Endothelial cell of umbilical vein (primary cell): ENCODE measurements at regions not wholly inside any gene's neighbourhood (a gene's known extent, or its start where the extent isn't known, plus 50 kb on each side); places are given as distances from the start of the nearest gene placed in this dataset.

ENCODE experiments used
- BruUV-seq: library from RNA; stranded (reverse); fragments of 400-500 nt; replicated peaks from 2 replicates; lab custom pipeline; 2021; lab: Mats Ljungman, UMichigan
- CTCF ChIA-PET: fragments of 300-600, 350-600 bp; sonication (Branson Sonifier 250); formaldehyde crosslinking; loops from one replicate; lab custom pipeline; 2021; ENCODE audit warnings: antibody characterized with exemption, inconsistent platforms; lab: Charles Lee
- POLR2A ChIA-PET: fragments of 300-600, 350-600 bp; sonication (Branson Sonifier 250); formaldehyde crosslinking; loops from one replicate; lab custom pipeline; 2021; ENCODE audit warnings: antibody characterized with exemption, inconsistent platforms; lab: Charles Lee
- DNase-seq: peaks from one replicate; pipeline ENCODE4 v3.0.0-alpha.2; 2011; ENCODE audit warnings: low read depth, low spot score
- FAIRE-seq: peaks from 2 replicates; lab custom pipeline; 2011; peaks lifted over from hg19 to GRCh38; lab: Jason Lieb, UNC
- H2AFZ ChIP-seq: 2 replicates; pipeline ENCODE4 v1.6.0; 2012; ENCODE audit warnings: low read depth, low read length, control low read depth, inconsistent platforms
- H3K27ac ChIP-seq: 2 replicates; pipeline ENCODE4 v1.5.1; 2011; ENCODE audit warnings: low read depth, mild to moderate bottlenecking, control low read depth, low read length, moderate library complexity; ENCODE audit not compliant: insufficient read depth
- H3K27me3 ChIP-seq, 2 experiments: 2 replicates each; pipeline versions ENCODE4 v1.6.0 to v1.6.1; 2011; ENCODE audit warnings: low read length in 2 of 2, mixed read lengths in 1 of 2; ENCODE audit not compliant: control insufficient read depth in 2 of 2, insufficient read depth in 2 of 2
- H3K36me3 ChIP-seq, 2 experiments: 2 replicates in 1 of 2; 3 replicates in 1 of 2; pipeline ENCODE4 v1.5.1; 2011; ENCODE audit warnings: low read length in 2 of 2, mild to moderate bottlenecking in 1 of 2, moderate library complexity in 1 of 2; ENCODE audit not compliant: control insufficient read depth in 2 of 2, insufficient read depth in 2 of 2; ENCODE audit errors: extremely low read depth in 1 of 2
- H3K4me1 ChIP-seq: 3 replicates; pipeline ENCODE4 v1.5.1; 2011; ENCODE audit warnings: mild to moderate bottlenecking, low read length; ENCODE audit not compliant: control insufficient read depth, insufficient read depth; ENCODE audit errors: extremely low read depth
- H3K4me2 ChIP-seq: 2 replicates; pipeline ENCODE4 v1.6.1; 2011; ENCODE audit warnings: low read length, control low read depth, mixed read lengths; ENCODE audit not compliant: insufficient read depth
- H3K4me3 ChIP-seq, 3 experiments: fragments of 200-600 bp in 1 of 3; sonication (generic), shearing (Covaris generic) in 1 of 3; replicated peaks in 1 of 3; 2 replicates each; pipeline ENCODE4 v1.5.1; 2011 to 2016; ENCODE audit warnings: control low read depth in 3 of 3, low read length in 3 of 3, mild to moderate bottlenecking in 2 of 3, inconsistent platforms in 1 of 3, low read depth in 1 of 3, moderate library complexity in 1 of 3; ENCODE audit not compliant: insufficient read depth in 1 of 3
- H3K79me2 ChIP-seq: 2 replicates; pipeline ENCODE4 v1.6.0; 2012; ENCODE audit warnings: low read length, inconsistent platforms; ENCODE audit not compliant: control insufficient read depth, insufficient read depth
- H3K9ac ChIP-seq: replicated peaks from 2 replicates; pipeline ENCODE3; 2011; ENCODE audit warnings: low read length, control low read depth; ENCODE audit not compliant: insufficient read depth; ENCODE audit errors: extremely low read depth
- H3K9me1 ChIP-seq: replicated peaks from 3 replicates; pipeline ENCODE4 v1.6.0; 2011; ENCODE audit warnings: mild to moderate bottlenecking, low read length; ENCODE audit not compliant: control insufficient read depth, insufficient read depth; ENCODE audit errors: extremely low read depth
- H3K9me3 ChIP-seq: replicated peaks from 2 replicates; pipeline ENCODE4 v1.5.1; 2012; ENCODE audit warnings: low read length, inconsistent platforms; ENCODE audit not compliant: control insufficient read depth, insufficient read depth
- H4K20me1 ChIP-seq: replicated peaks from 2 replicates; pipeline ENCODE3; 2011; ENCODE audit warnings: mild to moderate bottlenecking, low read length; ENCODE audit not compliant: control insufficient read depth, insufficient read depth; ENCODE audit errors: extremely low read depth
- EZH2 ChIP-seq: IDR thresholded peaks from 2 replicates; pipeline ENCODE4 v1.6.1; 2012; ENCODE audit warnings: borderline replicate concordance, low read depth, mild to moderate bottlenecking, moderate library complexity, low read length, inconsistent platforms; ENCODE audit not compliant: severe bottlenecking
- FOS ChIP-seq: IDR thresholded peaks from 2 replicates; pipeline ENCODE4 v1.6.1; 2011; ENCODE audit warnings: mild to moderate bottlenecking, low read length, moderate library complexity, borderline replicate concordance; ENCODE audit not compliant: insufficient read depth
- GATA2 ChIP-seq: IDR thresholded peaks from 2 replicates; pipeline ENCODE4 v1.7.0; 2011; ENCODE audit warnings: low read depth, mild to moderate bottlenecking, moderate library complexity, mixed read lengths, low read length; ENCODE audit not compliant: insufficient read length, insufficient read depth
- JUN ChIP-seq: IDR thresholded peaks from 2 replicates; pipeline ENCODE4 v1.6.1; 2011; ENCODE audit warnings: borderline replicate concordance, low read depth; ENCODE audit not compliant: insufficient read length, insufficient read depth
- MYC ChIP-seq: IDR thresholded peaks from one replicate; pipeline ENCODE4 v1.6.1; 2011; ENCODE audit warnings: mild to moderate bottlenecking, low read depth, low read length
- POLR2A ChIP-seq: IDR thresholded peaks from 2 replicates; pipeline ENCODE4 v1.6.1; 2012; ENCODE audit warnings: low read depth, mild to moderate bottlenecking, control low read depth, low read length
- POLR2AphosphoS5 ChIP-seq: IDR thresholded peaks from 2 replicates; pipeline ENCODE4 v1.6.1; 2012; ENCODE audit warnings: low read depth, mild to moderate bottlenecking, control low read depth, low read length, moderate library complexity; ENCODE audit not compliant: insufficient read depth
- dilution Hi-C: fragments of 300-500 bp; cut with MboI; formaldehyde crosslinking; loops from one replicate; pipeline ENCODE4 v1.15.0; 2019; ENCODE audit warnings: low sequenced_read_pairs; ENCODE audit not compliant: extremely low pct_ligation_motif_present
- intact Hi-C: fragments of 100-400 bp; cut with micrococcal nuclease; formaldehyde crosslinking; loops from one replicate; pipeline ENCODE4 v1.10.0; 2022
- TF ChIP-seq, protein P1 (sequence below): IDR thresholded peaks from 2 replicates; pipeline ENCODE4 v1.6.1; 2011; ENCODE audit not compliant: insufficient read depth, insufficient read length
- TF ChIP-seq, protein P2 (sequence below), 2 donors: IDR thresholded peaks; 1 replicate in 1 of 2; 2 replicates in 1 of 2; pipeline ENCODE4 v1.5.1; 2011; ENCODE audit warnings: low read length in 2 of 2, mild to moderate bottlenecking in 2 of 2, moderate library complexity in 2 of 2, control low read depth in 1 of 2, inconsistent platforms in 1 of 2, low read depth in 1 of 2; ENCODE audit not compliant: insufficient read depth in 1 of 2; ENCODE audit errors: extremely low read depth in 1 of 2

DNA sequence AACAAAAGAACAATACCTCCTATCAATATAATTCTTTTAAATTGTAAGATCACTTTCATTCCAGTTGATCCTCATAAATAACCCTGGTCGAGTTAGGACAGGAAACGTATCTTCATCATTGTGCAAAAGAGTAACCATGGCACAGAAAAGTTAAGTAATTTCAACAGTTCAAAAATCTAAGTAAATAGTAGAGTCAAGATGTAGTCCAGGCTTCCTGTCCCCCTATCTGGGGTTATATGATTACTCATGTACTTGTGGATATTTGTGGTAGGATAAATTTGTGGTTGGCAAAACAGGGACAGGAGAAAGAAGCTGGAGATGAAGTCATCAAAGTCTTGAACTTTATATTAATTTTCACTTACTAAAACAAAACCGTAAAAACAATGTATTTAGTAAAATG is 772.6 kb downstream of the TSN start:
- H3K4me3 ChIP-seq = no peak overlapping the region
- H3K9me3 ChIP-seq = peaks cover 9% of the 10 kb centered on the region
- ChIA-PET CTCF (no interaction called here), POLR2A (no interaction called here)
- H3K27ac ChIP-seq = no peak overlapping the region
- H3K4me2 ChIP-seq = no peak overlapping the region
- H3K9ac ChIP-seq = no peak overlapping the region
- H4K20me1 ChIP-seq = no peaks in the 10 kb centered on the region
- no peaks in the 10 kb centered on the region for H3K4me1 ChIP-seq
- TF ChIP-seq JUN = no peak
- no peak for TF ChIP-seq MYC
- TF ChIP-seq POLR2A = no peak
- TF ChIP-seq GATA2 = no peak
- TF ChIP-seq, protein P1, sequence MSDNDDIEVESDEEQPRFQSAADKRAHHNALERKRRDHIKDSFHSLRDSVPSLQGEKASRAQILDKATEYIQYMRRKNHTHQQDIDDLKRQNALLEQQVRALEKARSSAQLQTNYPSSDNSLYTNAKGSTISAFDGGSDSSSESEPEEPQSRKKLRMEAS = no peak
- TF ChIP-seq, protein P2, sequence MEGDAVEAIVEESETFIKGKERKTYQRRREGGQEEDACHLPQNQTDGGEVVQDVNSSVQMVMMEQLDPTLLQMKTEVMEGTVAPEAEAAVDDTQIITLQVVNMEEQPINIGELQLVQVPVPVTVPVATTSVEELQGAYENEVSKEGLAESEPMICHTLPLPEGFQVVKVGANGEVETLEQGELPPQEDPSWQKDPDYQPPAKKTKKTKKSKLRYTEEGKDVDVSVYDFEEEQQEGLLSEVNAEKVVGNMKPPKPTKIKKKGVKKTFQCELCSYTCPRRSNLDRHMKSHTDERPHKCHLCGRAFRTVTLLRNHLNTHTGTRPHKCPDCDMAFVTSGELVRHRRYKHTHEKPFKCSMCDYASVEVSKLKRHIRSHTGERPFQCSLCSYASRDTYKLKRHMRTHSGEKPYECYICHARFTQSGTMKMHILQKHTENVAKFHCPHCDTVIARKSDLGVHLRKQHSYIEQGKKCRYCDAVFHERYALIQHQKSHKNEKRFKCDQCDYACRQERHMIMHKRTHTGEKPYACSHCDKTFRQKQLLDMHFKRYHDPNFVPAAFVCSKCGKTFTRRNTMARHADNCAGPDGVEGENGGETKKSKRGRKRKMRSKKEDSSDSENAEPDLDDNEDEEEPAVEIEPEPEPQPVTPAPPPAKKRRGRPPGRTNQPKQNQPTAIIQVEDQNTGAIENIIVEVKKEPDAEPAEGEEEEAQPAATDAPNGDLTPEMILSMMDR (IDR thresholded peaks at IDR 0.05; ENCODE audit: extremely low read depth in 1 of 2, insufficient read depth in 1 of 2, low read depth in 1 of 2, low read length in 2 of 2) = no peak
- TF ChIP-seq EZH2 = no peak
- no peak for TF ChIP-seq FOS
- no peak for TF ChIP-seq POLR2AphosphoS5
- no peaks in the 10 kb centered on the region for H3K27me3 ChIP-seq
- no peak overlapping the region for H2AFZ ChIP-seq
- BruUV-seq = no TSS peak
- intact Hi-C loops = no loop called here
- DNase-seq (no peak), FAIRE-seq (no peak)
- no peaks in the 10 kb centered on the region for H3K9me1 ChIP-seq
- dilution Hi-C loops = no loop called here
- no peaks in the 10 kb centered on the region for H3K36me3 ChIP-seq
- no peaks in the 10 kb centered on the region for H3K79me2 ChIP-seq
